ENCODE measurements at regions not wholly inside any gene's neighbourhood (a gene's known extent, or its start where the extent isn't known, plus 50 kb on each side); places are given as distances from the start of the nearest gene placed in this dataset.

DNA sequence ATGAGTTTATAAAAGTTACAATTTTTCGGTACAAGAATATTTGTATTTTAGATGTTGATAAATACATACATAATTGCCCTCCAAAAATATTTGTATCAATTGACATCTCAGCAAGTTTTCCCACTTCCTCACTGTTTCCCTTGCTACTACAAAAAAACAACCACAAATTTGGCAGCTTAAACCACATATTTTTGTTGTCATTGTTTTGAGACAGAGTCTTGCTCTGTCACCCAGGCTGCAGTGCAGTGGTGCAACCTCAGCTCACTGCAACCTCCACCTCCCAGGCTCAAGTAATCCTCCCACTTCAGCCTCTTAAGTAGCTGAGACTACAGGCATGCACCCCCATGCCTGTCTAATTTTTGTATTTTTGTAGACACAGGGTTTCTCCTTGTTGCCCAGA is 162.8 kb upstream of the RARB start:
- DNase-seq: peak; percentile 86

DNA sequence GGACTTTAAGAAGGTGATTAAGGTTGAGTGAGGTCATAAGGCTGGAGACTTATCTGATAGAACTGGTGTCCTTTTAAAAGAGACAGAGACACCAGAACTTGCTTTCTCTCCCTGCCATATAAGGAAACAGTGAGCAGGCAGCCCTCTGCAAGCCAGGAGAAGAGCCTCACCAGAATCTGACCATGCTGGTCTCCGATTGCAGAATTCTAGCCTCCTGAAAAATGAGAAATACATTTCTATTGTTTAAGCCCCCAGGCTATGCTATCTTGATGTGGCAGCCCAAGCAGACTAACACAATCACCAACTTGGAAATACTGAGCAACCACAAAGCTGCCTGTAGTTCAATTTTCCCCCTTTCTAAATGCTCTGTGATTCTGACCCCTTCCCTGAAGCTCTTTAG is 161.4 kb upstream of the RARB start:
- no peak for DNase-seq

- DNase-seq: no peak
Observed at GRCh38 chr3:25272090-25272489, 156.0 kb upstream of the RARB start.

- DNase-seq: peak; percentile 59
Observed at GRCh38 chr3:25273582-25274171, 154.4 kb upstream of the RARB start.

- no peak for DNase-seq
Observed at GRCh38 chr3:25277503-25277902, 150.6 kb upstream of the RARB start.

DNA sequence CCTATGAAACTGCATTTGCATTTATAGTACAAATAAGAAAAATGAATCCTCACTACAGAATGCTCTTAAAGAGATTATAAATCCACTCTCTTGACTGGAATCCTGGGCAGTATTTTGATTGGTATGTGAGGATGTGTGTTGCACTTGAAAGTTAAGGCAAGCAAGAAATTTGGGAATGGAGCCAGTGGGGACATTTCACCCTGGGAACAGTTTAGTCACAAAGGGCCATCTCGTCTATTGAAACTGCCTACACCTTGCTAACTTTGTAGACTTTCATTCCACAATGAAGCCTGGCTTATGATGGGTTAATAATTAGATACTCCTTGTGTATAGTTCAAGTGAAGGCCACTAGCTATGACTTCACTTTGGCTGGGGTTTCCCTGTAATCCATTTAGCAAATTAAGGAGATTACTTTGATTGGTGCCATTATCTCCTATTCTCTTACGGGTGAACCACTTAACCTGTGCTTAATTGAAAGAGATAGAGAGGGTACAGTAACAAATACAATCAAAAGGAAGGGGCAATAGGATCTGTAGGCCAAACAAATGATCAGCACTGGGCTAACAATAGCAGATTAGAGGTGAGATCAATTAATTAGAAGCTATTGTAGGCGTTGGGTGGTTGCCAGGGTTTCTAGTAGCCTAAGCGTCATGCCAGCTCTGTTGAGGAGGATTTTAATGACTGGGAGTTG is 146.9 kb upstream of the RARB start:
- no peak for DNase-seq

DNA sequence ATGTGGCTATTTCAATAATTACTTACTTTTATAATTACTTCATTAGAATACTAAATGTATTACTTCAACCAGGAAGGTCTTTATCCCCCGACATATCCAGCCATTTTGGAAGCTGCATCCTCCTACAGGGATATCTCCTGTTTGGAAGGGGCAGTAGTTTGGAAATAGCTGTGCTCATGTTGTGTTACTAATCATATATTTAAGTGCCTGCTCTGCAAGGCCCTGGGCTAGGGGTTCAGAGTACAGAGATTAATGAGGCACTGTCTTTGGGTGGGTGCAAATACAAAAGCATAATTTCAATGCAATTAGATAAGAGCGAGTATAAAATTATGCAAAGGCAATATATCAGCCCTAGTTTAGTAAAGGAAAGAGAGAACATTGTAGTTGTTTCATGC is 146.3 kb upstream of the RARB start:
- DNase-seq: no peak

DNA sequence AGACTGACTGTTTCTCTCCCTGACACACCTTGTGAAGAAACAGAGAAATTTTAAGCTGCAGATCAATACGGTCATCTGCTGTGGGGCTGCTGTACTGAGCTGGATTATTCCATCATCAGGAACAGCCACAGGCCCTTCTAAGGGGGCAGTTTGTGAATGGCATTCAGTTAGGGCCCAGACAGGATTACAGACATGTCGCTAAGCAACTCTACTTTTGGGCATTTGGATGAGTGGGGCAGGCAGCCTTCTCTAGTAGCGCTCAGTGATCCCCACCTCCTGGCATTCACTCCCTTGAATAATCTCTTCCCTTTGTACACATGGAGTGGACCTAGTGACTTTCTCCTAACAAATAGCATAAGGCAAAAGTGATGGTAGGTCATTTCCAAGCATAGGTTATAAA is 144.4 kb upstream of the RARB start:
- DNase-seq: no peak

- DNase-seq: no peak
Observed at GRCh38 chr3:25284249-25284648, 143.8 kb upstream of the RARB start.

DNA sequence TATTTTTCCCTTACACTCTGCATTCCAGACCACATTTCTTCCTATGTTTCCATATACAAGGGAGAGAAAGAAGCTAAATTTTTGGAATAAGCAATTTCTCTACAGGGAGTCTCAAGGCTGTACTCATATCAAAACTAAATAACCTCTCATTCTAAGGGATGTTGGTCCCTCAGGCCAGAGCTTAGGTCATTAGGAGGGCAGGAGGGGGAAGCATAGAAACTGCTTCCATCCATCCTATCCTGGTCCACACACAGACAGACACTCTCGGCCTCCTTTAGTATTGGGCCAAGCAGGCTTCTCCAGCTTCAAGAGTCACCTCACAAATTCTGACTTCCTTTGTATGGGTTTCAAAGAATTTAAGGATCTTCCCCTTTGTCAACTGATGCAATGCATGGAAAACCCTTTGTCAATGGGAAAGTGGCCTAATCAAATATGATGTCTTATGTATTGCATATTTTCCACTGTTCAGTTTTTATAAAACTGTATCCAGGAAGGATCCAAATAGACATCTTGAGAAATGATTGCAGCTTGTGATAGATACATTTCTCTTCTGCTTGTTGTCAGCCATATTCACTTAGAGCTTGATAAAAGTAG is 140.7 kb upstream of the RARB start:
- no peak for DNase-seq

DNA sequence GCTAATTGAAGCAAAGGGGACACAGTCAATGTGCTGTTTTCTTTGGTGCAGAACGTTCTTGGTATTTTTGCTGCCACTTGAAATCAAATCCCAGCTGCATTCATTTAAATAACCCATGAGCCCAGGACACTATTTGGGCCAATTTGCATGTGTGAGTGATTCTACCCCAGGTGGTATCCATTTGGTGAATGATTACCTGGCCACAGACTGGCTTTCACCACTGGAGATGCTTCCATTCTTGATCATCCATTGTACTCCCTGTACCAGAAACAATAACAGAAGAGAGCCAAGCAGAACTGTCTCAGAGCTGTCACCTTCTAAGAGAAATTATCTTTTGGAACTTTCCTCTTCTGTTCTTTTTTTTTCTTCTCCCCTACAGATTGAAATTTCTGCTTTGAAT is 139.7 kb upstream of the RARB start:
- no peak for DNase-seq

- DNase-seq: no peak
Observed at GRCh38 chr3:25289156-25289555, 138.9 kb upstream of the RARB start.

GRCh38 chr3:25289663-25290062 is 138.4 kb upstream of the RARB start:
- no peak for DNase-seq

- no peak for DNase-seq
Observed at GRCh38 chr3:25291481-25291905, 136.6 kb upstream of the RARB start.

- DNase-seq: no peak
Observed at GRCh38 chr3:25292036-25292435, 136.0 kb upstream of the RARB start.

- peak; percentile 55 for DNase-seq
Observed at GRCh38 chr3:25292595-25292994, 135.5 kb upstream of the RARB start.

DNA sequence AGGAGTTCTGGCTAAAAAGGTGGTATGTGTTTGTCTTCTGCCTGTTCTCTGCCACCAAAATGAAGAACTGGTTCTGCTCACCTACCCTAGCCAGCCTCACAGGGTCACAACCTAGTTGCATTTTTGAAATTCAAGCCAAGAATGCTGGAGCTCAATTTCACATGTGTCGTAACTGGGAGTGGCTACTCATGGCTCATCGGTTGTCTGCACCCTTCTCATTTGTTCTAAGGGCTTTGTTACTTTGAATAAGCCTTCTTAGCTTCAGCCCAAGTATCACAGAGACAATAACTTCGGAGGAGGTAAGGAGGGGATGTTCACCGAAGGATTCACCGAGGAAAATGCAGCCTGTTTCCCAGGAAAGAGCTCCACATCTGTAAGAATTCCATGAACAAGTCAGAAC is 134.3 kb upstream of the RARB start:
- peak; percentile 76 for DNase-seq

DNA sequence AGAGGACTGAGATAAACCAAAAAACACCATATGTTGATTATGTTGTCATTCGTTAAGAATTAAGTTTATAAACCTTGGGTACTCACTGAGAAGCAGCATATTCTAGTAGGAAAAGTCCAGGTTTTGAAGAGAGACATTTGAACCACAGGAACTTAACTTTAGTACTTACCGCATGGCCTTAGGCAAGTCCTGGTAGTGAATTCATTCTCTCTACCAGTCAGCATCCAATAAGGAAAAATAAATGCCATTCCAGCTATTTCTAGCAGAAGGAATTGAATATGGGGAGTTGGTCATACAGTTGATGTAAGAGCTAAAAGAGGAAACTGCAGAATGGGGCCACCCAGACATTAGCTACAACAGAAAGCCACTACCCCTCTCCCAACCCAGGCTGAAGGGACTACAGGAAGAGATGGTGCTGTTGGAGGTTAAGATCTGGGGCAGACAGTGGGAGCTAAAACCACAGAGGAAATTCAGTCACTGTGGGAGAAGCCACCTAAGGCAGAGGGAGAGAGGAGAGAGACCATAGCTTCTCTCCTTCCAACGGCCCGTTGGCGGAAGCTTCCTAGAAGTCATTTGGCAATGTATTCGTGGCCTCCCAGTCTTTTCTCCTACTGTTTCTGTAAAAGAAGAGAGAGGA is 133.8 kb upstream of the RARB start:
- peak; percentile 97 for DNase-seq

DNA sequence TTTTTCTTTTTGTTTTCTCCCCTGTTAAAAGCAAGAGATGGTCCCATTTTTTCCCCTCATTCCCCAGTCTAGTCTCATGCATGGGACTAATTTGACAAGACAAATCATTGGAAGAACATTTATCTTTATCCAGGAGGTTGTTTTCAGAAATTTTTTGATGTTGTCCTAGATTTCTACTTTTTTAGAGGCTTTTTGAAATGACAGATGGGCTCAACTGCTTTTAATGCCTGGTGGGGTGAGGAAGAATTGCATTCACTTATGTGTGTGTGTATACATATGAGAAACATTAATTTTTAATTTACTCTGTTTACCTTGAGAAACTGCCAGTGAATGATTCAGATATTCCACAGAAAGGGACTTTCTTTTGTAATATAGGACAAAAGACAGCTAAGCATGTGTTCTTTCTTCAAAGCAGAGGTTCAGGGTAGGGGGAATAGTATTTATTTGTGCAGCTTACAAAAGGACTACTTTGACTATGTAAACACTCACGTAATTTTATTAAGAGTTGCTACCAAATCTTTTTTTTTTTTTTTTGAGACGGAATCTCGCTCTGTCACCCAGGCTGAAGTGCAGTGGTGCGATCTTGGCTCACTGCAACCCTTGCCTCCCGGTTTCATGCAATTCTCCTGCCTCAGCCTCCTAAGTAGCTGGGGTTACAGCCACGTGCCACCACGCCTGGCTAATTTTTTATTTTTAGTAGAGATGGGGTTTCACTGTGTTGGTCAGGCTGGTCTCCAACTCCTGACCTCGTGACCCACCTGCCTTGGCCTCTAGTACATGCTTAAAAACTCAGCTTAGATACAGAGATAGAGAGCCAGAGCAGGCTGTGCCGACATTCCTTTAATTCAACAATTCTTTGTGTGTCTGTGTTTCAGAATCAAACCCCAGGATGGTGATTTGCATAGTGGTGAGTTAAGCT is 130.1 kb upstream of the RARB start:
- DNase-seq: no peak

GRCh38 chr3:25300141-25300540 is 127.9 kb upstream of the RARB start:
- DNase-seq: no peak

- no peak for DNase-seq
Observed at GRCh38 chr3:25304916-25305315, 123.1 kb upstream of the RARB start.

DNA sequence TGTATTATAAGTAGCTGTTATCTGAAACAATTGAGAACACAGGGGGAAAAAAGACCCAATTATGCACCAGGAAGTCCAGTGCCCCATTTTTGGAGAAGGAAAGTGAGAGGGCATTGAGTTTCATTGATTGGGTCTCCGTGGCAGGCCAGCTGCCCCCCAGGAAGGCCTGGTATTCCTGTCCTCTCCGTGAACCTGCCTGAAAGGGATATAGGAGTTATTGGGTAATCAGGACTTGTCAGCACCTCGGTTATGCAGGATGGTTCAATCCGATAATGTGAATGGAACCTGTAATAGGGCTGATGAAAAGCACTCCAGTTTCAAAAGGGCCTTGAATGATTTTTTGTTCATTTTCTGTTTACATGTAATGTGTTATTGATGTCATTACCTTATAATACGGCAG is 122.0 kb upstream of the RARB start:
- no peak for DNase-seq

- DNase-seq: no peak
Observed at GRCh38 chr3:25306705-25307104, 121.4 kb upstream of the RARB start.
